SKM-1 (cell line): ENCODE measurements at regions not wholly inside any gene's neighbourhood (a gene's known extent, or its start where the extent isn't known, plus 50 kb on each side); places are given as distances from the start of the nearest gene placed in this dataset.

Experiments
- DNase-seq: peaks from one replicate; lab custom pipeline; 2025; ENCODE audit not compliant: unreplicated experiment; lab: John Stamatoyannopoulos, UW

DNA sequence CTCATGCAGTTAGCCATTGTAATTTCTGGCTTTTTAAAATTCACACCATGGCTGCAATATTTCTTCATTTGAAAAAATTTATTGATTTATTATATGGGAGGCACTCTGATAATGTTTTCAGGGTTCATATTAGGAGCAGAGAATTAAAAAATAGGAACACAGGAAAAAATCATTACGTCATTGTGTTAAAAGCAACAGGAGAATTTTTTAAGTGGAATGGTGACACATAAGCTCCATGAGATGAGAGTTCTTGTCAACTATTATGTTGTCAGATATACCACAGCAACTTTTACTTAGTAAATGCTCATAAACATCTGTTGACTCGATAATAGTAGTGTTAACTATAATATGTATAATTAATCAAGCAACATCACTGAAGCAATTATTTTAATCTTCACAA, 400.1 kb downstream of the TDRD3 start:
- DNase-seq, result no peak

DNA sequence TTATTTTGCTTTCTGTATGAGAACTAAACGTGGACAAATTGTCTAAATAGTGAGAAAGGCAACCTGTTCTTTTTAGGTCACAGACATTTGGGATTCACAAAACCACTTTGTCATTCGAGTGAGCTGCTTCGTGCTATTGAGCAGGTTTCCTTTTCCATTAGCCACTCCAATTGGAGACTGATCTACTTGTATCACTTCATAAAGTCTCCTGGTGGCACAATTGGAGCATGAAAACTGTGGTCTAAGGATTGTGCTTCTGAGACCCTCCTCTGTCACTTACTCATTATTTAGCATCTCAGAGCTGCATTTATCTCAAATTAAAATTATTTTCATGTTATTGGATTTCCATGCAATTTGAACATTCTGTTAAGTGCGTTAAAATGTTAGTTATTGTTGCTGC, 397.7 kb downstream of the TDRD3 start:
- no peak for DNase-seq

DNA sequence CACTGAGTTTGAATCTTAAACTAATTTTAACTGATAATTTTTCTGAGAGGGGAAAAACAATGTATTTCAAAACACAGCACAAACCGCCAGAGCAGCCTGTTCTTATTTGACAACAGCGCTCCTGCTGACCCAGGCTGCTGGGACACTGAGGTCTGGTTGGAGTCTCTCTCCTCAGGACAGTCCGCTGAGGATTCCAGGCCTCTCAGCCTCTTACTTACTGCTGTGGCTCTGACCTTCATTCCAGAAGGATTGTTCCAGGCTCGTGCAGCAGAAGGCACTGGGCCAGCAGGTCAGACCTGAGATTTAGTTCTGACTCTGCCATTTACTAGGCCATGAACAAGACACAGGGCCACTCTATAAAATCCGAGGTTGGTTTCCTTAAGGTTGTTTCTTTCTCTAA, 393.6 kb downstream of the TDRD3 start:
- no peak for DNase-seq

DNA sequence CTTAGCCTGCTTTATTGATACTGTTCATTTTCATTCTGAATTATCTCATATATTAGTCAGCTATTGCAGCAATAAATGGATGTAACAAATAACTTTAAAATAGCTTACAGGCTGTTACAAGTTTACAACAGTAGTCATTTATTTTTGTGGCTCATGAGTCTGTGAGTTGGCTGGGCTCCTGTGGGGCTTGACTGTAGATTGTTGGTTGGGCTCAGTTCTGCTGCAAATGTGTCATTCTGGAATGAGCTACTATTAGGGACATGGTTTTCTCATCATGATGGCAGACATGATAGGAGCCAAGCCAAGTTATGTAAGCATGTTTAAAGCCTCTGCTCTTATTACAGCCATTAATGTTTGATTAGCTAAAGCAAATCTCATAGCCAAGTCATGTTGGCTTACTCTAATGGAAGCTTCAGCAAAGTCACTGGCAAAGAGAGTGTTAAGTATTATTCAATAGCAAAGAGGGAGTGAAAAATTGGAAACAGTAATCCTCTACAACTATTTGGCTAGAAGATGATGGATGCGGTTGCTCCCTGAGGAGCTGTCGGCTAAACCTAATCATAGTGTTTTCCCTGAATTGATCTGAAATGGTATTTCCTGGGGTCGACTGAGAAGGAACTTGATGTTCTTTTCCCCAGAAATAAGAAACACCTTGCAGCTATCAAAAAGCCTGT, 391.3 kb downstream of the TDRD3 start:
- DNase-seq, result no peak

- no peak for DNase-seq
Measured at GRCh38 chr13:60787083-60787482, 390.1 kb downstream of the TDRD3 start.

DNA sequence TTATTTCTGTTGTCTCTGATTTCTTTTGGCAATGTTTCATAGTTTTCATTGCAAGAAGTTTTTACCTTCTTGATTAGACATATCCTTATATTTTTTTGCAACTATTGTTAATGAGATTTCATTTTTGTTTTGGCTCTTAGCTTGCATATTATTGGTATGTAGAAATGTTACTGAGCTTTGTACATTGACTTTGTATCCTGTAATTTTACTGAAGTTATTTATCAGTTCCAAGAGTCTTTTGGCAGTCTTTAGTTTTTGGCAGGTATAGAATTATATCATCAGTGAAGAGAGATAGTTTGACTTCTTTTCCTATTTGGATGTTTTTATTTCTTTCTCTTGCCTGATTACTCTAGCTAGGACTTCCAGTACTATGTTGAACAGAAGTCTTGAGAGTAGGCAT, 375.7 kb downstream of the TDRD3 start:
- no peak for DNase-seq

GRCh38 chr13:60765700-60766411, 368.8 kb downstream of the TDRD3 start:
- DNase-seq, result no peak

- DNase-seq, result no peak
Measured at GRCh38 chr13:60759499-60759898, 362.5 kb downstream of the TDRD3 start.

- no peak for DNase-seq
Measured at GRCh38 chr13:60758637-60759036, 361.6 kb downstream of the TDRD3 start.

DNA sequence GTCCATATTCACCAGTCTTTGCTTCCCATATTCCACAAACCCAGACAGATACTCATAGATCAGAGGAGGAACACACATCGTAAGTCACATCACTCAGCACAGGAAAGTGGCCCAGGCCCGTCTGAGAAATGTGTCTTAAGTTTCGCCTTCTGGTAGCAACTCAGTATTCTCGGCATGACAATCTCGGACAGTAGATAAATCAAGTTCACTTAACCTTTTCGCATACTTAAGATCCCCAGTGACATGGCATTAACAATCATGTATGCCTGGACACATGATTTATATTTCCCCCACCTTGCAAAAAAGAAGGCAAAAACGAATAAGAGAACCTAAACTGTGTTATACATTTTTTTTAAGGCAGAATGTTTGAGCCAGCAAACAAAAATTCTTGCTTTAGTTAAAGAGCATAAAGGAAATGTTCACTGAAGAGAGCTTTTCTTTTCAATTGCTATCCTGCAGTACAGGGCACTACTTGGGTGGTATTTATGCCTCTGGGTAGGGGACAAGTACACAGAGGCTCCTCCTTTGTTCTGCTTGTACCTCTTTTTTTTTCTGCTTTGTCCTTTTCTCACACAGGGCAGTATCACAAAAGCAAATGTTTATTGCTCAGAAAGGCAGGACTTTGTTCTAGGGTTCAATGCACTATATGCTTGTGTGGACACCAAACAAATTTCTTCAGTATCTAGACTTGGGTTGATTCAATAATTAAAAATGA, 360.6 kb downstream of the TDRD3 start:
- DNase-seq, result no peak

DNA sequence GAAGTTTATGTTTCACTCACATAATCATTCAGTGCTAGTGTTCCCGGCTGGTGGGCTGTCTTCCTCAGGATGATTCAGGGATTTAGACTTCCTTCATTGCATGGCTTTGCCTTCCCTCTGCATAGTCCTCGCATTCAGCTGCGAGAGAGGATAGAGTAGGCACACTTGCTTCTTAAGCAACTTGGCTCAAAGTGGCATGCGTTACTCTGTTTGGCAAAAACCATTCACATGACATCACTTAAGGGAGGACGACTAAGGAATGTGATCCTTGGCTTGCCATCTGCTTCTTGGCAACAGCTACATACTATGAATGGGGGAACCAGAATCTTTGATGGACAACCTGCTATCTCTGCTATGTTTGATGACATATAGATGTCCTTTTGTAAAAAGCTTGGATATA, 359.3 kb downstream of the TDRD3 start:
- no peak for DNase-seq

DNA sequence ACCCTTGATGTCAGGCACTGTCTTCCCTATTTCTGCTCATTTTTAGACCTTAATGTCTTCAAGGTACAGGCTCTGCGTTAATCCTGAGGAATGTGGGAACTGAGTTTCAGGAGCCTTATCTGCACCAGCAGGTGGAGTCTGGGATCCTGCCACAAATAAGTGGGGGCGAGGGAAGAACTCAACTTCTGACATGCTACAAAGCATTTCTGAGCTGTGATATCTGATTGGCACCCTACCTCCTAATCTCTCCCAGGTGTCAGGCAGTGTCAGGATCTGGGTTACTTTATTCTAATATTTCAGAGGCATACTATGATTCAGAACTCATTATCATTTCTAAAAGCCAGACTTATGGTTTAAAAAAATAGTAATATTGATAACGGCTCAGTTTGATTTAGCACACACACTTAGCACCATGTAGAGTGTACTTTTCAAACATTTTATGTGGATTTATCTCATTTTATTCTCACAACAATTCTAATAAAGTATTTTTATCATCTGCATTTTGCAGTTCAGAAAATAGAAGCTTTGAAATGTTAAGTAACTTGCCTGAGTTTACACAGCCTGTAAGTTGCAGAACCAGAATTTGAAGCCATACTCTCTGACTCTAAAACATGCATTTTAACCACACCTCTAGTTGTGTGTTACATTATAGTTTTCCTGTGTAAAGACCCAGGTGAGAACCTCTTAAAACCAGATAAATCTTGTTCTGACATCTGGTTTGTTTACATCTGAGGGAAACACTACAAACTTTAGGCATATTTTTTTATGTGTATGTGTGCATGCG, 358.6 kb downstream of the TDRD3 start:
- DNase-seq, result no peak

GRCh38 chr13:60754211-60755090, 357.4 kb downstream of the TDRD3 start:
- no peak for DNase-seq

DNA sequence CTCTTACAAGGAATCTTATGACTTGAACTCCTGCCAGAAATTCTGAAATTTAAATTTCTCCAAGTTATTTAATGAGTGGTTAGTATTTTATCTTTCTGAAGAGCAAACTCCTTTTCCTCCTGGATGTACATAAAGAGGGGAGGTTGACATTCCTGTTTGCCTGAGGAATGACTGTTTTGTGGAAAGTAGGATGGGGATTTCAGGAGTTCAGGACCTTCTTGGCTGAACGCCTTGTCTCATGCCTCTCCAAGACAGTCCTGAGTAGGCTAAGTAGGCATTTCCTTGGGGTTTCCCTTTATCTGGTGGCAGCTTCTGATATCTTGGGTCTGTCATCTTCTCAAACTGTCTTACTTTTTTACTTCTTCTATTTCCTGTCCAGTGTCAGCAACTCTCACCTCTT, 356.6 kb downstream of the TDRD3 start:
- DNase-seq, result no peak

DNA sequence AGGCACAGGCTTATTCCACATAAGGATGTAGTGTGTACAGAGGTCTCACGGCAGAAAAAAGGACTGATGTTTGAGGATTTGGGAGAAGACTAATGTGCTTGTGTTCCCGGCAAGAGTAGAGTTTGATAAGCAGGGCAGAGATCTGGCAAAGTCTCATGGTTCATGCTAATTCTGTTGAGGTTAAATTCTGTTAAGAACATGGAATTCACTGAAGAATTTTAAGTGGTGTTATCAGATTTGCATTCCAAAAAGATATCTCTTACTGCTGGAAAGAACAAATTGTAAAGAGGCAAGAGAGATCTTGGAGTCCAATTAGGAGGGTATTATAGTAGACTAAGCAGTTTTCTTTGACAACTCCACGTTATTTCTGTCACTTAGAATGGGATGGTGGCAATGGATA, 348.3 kb downstream of the TDRD3 start:
- no peak for DNase-seq

- DNase-seq, result no peak
Measured at GRCh38 chr13:60733933-60734332, 336.9 kb downstream of the TDRD3 start.

DNA sequence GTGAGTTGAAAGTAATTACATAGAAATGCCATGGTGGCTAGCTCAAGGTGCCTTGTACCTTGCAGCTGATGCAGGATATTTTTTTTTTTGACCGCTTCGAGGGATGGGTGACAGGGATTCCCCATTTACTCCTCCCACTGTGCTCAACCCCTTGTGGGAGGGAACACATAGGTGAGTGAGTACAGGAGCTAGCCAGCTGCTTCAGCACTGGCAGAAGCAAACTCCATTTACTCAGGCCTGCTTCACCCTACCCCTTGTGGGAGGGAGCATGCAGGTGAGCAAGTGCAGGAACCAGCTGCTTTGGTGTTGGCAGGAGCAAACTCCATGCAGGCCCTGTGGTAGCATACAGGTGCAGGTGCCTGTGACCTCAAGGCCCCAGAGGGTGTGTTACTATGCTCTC, 330.1 kb downstream of the TDRD3 start:
- no peak for DNase-seq

GRCh38 chr13:60721063-60721462, 324.0 kb downstream of the TDRD3 start:
- DNase-seq, result no peak

- DNase-seq, result no peak
Measured at GRCh38 chr13:60720590-60720989, 323.6 kb downstream of the TDRD3 start.

DNA sequence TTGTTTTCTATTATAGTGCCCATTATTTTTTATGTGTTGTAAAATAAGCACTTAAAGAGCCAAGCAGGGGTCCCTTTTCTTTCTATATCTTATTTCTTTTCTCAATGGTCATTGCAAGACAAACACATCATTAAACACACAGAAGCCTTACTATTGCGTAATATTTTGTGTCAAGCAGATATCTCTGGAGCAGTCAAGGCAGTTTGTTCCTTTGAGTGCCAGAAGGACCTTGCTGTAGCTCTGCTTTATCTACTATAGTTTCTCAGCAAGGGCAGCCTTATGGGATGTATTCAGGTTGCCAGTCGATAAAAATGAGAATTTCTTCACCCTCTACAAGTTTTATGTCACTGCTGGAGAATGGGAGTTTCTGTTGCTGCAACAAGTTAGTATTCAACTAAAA, 319.3 kb downstream of the TDRD3 start:
- DNase-seq, result no peak

- no peak for DNase-seq
Measured at GRCh38 chr13:60707878-60708277, 310.9 kb downstream of the TDRD3 start.
